HG03439 (cell line): ENCODE measurements at regions not wholly inside any gene's neighbourhood (a gene's known extent, or its start where the extent isn't known, plus 50 kb on each side); places are given as distances from the start of the nearest gene placed in this dataset.

Experiments
- ATAC-seq: cut with Tn5 transposase; IDR thresholded peaks from one replicate; pipeline ENCODE4 v1.9.1; 2021; ENCODE audit warnings: mild to moderate bottlenecking, moderate library complexity; ENCODE audit not compliant: unreplicated experiment

- ATAC-seq = no peak
These were observed 769.0 kb upstream of the COBL start for GRCh38 chr7:52085610-52086009.

- ATAC-seq = no peak
These were observed 763.9 kb upstream of the COBL start for GRCh38 chr7:52080493-52080892.

GRCh38 chr7:52079726-52080125 is 763.1 kb upstream of the COBL start:
- no peak for ATAC-seq

- no peak for ATAC-seq
These were observed 761.0 kb upstream of the COBL start for GRCh38 chr7:52077571-52077970.

- no peak for ATAC-seq
These were observed 758.3 kb upstream of the COBL start for GRCh38 chr7:52074912-52075311.

GRCh38 chr7:52074071-52074470 is 757.5 kb upstream of the COBL start:
- ATAC-seq = no peak

GRCh38 chr7:52071744-52072143 is 755.1 kb upstream of the COBL start:
- ATAC-seq = no peak

- no peak for ATAC-seq
These were observed 747.9 kb upstream of the COBL start for GRCh38 chr7:52064493-52064892.

- ATAC-seq = no peak
These were observed 745.1 kb upstream of the COBL start for GRCh38 chr7:52061666-52062065.

GRCh38 chr7:52053525-52053924 is 736.9 kb upstream of the COBL start:
- ATAC-seq = no peak

GRCh38 chr7:52030722-52031121 is 714.1 kb upstream of the COBL start:
- ATAC-seq = no peak

GRCh38 chr7:52026140-52026539 is 709.5 kb upstream of the COBL start:
- ATAC-seq = no peak

- ATAC-seq = no peak
These were observed 704.7 kb upstream of the COBL start for GRCh38 chr7:52021343-52021742.

GRCh38 chr7:52018680-52019054 is 702.1 kb upstream of the COBL start:
- no peak for ATAC-seq

- no peak for ATAC-seq
These were observed 701.4 kb upstream of the COBL start for GRCh38 chr7:52017802-52018679.

- no peak for ATAC-seq
These were observed 692.6 kb upstream of the COBL start for GRCh38 chr7:52009181-52009580.

- ATAC-seq = no peak
These were observed 690.1 kb upstream of the COBL start for GRCh38 chr7:52006674-52007073.

GRCh38 chr7:52005613-52006012 is 689.0 kb upstream of the COBL start:
- no peak for ATAC-seq

- no peak for ATAC-seq
These were observed 679.1 kb upstream of the COBL start for GRCh38 chr7:51995596-51996179.

- ATAC-seq = no peak
These were observed 666.0 kb upstream of the COBL start for GRCh38 chr7:51982653-51983052.

GRCh38 chr7:51980812-51981211 is 664.2 kb upstream of the COBL start:
- no peak for ATAC-seq

GRCh38 chr7:51980313-51980712 is 663.7 kb upstream of the COBL start:
- ATAC-seq = no peak

- no peak for ATAC-seq
These were observed 661.3 kb upstream of the COBL start for GRCh38 chr7:51977913-51978312.
